ENCODE measurements at regions not wholly inside any gene's neighbourhood (a gene's known extent, or its start where the extent isn't known, plus 50 kb on each side); places are given as distances from the start of the nearest gene placed in this dataset.

- Histone ChIP-seq H3K36me3 (ENCODE audit: control insufficient read depth in 3 of 3, insufficient read depth in 3 of 3, low read length in 3 of 3) (no peaks in the 10 kb centered on the region), H3K9ac (ENCODE audit: low read depth in 1 of 3, low read length in 3 of 3) (no peak overlapping the region), H3K9me3 (ENCODE audit: control insufficient read depth in 3 of 3, low read length in 3 of 3) (no peaks in the 10 kb centered on the region), H3K27me3 (ENCODE audit: control insufficient read depth in 3 of 3, insufficient read depth in 3 of 3, low read length in 3 of 3) (peaks cover 38 to 44% (median 41%) of the 10 kb centered on the region in 3 donors), H3K4me3 (ENCODE audit: low read length in 3 of 3) (no peak overlapping the region), H3K27ac (ENCODE audit: low read depth, low read length) (no peak overlapping the region), H3K4me1 (ENCODE audit: control insufficient read depth in 3 of 3, insufficient read depth in 3 of 3, low read length in 3 of 3) (peaks cover 0 to 3% (median 0%) of the 10 kb centered on the region in 3 donors)
Observed at GRCh38 chr18:79595876-79596374, 83.7 kb upstream of the CTDP1 start.

DNA sequence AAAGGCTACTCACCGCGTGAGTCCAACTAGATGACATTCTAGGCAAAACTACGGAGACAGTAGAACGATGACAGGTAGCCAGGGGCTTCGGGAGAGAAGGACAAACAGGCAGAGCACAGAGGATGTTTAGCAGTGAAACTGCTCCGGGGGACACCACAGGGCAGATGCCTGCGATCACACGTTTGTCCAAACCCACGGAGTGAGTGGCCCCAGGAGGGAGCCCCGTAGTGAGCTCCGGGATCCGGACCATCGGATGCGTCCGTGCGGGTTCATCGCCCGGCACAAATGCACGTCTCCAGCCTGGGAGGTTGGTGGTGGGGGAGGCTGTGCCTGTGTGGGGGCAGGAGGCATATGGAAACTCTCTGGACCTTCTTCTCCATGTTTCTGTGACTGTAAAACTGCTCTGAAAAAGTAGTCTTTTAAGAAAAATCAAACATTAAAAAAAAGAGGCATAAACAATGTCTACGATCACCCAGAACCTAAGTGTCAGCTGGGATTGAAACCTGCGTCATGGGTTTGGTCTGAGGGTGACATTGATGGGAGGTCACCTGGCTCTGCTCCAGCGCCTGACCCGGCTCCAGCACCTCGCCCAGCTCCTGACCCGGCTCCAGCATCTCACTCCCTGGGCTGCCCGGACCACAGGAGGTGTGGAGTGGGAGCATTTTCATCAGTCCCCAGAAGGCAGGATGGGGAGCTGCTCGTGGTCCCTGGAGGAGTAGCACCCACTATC lies 83.0 kb upstream of the CTDP1 start:
- H3K4me3 ChIP-seq (ENCODE audit: low read length in 3 of 3): no peak overlapping the region
- H3K27ac ChIP-seq (ENCODE audit: low read depth, low read length): no peak overlapping the region
- no peaks in the 10 kb centered on the region for H3K36me3 ChIP-seq (ENCODE audit: control insufficient read depth in 3 of 3, insufficient read depth in 3 of 3, low read length in 3 of 3)
- no peak overlapping the region for H3K9ac ChIP-seq (ENCODE audit: low read depth in 1 of 3, low read length in 3 of 3)
- peaks cover 38 to 42% (median 40%) of the 10 kb centered on the region in 3 donors for H3K27me3 ChIP-seq (ENCODE audit: control insufficient read depth in 3 of 3, insufficient read depth in 3 of 3, low read length in 3 of 3)
- no peaks in the 10 kb centered on the region for H3K9me3 ChIP-seq (ENCODE audit: control insufficient read depth in 3 of 3, low read length in 3 of 3)
- H3K4me1 ChIP-seq (ENCODE audit: control insufficient read depth in 3 of 3, insufficient read depth in 3 of 3, low read length in 3 of 3): peaks cover 0 to 3% (median 0%) of the 10 kb centered on the region in 3 donors

GRCh38 chr18:79597176-79597830 lies 82.3 kb upstream of the CTDP1 start:
- H3K9ac ChIP-seq (ENCODE audit: low read depth in 1 of 3, low read length in 3 of 3): no peak overlapping the region
- H3K4me3 ChIP-seq (ENCODE audit: low read length in 3 of 3): no peak overlapping the region
- H3K4me1 ChIP-seq (ENCODE audit: control insufficient read depth in 3 of 3, insufficient read depth in 3 of 3, low read length in 3 of 3): peaks cover 0 to 3% (median 1%) of the 10 kb centered on the region in 3 donors
- no peak overlapping the region for H3K27ac ChIP-seq (ENCODE audit: low read depth, low read length)
- peaks cover 38 to 42% (median 38%) of the 10 kb centered on the region in 3 donors for H3K27me3 ChIP-seq (ENCODE audit: control insufficient read depth in 3 of 3, insufficient read depth in 3 of 3, low read length in 3 of 3)
- H3K36me3 ChIP-seq (ENCODE audit: control insufficient read depth in 3 of 3, insufficient read depth in 3 of 3, low read length in 3 of 3): no peaks in the 10 kb centered on the region
- H3K9me3 ChIP-seq (ENCODE audit: control insufficient read depth in 3 of 3, low read length in 3 of 3): no peaks in the 10 kb centered on the region

- Histone ChIP-seq H3K4me1 (ENCODE audit: control insufficient read depth in 3 of 3, insufficient read depth in 3 of 3, low read length in 3 of 3) (peaks cover 0 to 5% (median 3%) of the 10 kb centered on the region in 3 donors), H3K36me3 (ENCODE audit: control insufficient read depth in 3 of 3, insufficient read depth in 3 of 3, low read length in 3 of 3) (no peaks in the 10 kb centered on the region), H3K9me3 (ENCODE audit: control insufficient read depth in 3 of 3, low read length in 3 of 3) (no peaks in the 10 kb centered on the region), H3K9ac (ENCODE audit: low read depth in 1 of 3, low read length in 3 of 3) (no peak overlapping the region), H3K27ac (ENCODE audit: low read depth, low read length) (no peak overlapping the region), H3K4me3 (ENCODE audit: low read length in 3 of 3) (no peak overlapping the region), H3K27me3 (ENCODE audit: control insufficient read depth in 3 of 3, insufficient read depth in 3 of 3, low read length in 3 of 3) (peaks cover 38 to 42% (median 38%) of the 10 kb centered on the region in 3 donors)
Observed at GRCh38 chr18:79597831-79598632, 81.6 kb upstream of the CTDP1 start.

DNA sequence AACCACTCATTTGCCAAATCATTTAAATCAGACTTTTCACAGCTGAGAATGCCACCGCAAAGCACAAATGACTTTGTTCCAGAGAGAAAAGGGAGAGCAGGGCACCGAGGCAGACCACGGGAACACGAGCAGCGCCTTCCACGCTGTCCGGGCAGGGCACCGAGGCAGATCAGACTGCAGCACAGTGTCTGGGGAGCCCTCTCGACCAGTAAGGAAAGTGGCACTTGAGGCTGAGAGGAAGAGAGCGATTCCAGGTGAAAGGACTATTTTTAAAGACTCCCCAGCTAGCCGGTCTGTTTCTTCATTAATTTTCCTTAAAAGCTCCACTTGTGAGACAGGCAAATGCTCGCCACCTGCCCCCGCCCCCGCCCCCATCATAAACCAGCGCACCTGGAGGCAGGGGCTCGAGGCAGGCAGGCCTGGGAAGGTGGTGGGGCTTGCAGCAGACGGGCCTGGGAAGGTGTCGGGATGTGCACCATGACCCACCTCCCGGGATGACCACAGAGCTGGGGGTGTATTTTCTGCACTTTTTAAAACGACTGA lies 80.9 kb upstream of the CTDP1 start:
- H3K27me3 ChIP-seq (ENCODE audit: control insufficient read depth in 3 of 3, insufficient read depth in 3 of 3, low read length in 3 of 3): peaks cover 38 to 40% (median 38%) of the 10 kb centered on the region in 3 donors
- H3K36me3 ChIP-seq (ENCODE audit: control insufficient read depth in 3 of 3, insufficient read depth in 3 of 3, low read length in 3 of 3): no peaks in the 10 kb centered on the region
- no peak overlapping the region for H3K9ac ChIP-seq (ENCODE audit: low read depth in 1 of 3, low read length in 3 of 3)

GRCh38 chr18:79599441-79599931 lies 80.1 kb upstream of the CTDP1 start:
- Histone ChIP-seq H3K4me3 (ENCODE audit: low read length in 3 of 3) (no peak overlapping the region), H3K27me3 (ENCODE audit: control insufficient read depth in 3 of 3, insufficient read depth in 3 of 3, low read length in 3 of 3) (peaks cover 36 to 39% (median 38%) of the 10 kb centered on the region in 3 donors), H3K27ac (ENCODE audit: low read depth, low read length) (no peak overlapping the region), H3K36me3 (ENCODE audit: control insufficient read depth in 3 of 3, insufficient read depth in 3 of 3, low read length in 3 of 3) (no peaks in the 10 kb centered on the region), H3K9me3 (ENCODE audit: control insufficient read depth in 3 of 3, low read length in 3 of 3) (no peaks in the 10 kb centered on the region), H3K4me1 (ENCODE audit: control insufficient read depth in 3 of 3, insufficient read depth in 3 of 3, low read length in 3 of 3) (peaks cover 0 to 5% (median 3%) of the 10 kb centered on the region in 3 donors), H3K9ac (ENCODE audit: low read depth in 1 of 3, low read length in 3 of 3) (no peak overlapping the region)

More for the DNA sequence above, 80.9 kb upstream of the CTDP1 start:
- Histone ChIP-seq H3K9me3 (ENCODE audit: control insufficient read depth in 3 of 3, low read length in 3 of 3) (no peaks in the 10 kb centered on the region), H3K4me1 (ENCODE audit: control insufficient read depth in 3 of 3, insufficient read depth in 3 of 3, low read length in 3 of 3) (peaks cover 0 to 5% (median 3%) of the 10 kb centered on the region in 3 donors), H3K27ac (ENCODE audit: low read depth, low read length) (no peak overlapping the region), H3K4me3 (ENCODE audit: low read length in 3 of 3) (no peak overlapping the region)

- H3K4me1 ChIP-seq (ENCODE audit: control insufficient read depth in 3 of 3, insufficient read depth in 3 of 3, low read length in 3 of 3): peaks cover 0 to 5% (median 3%) of the 10 kb centered on the region in 3 donors
Observed at GRCh38 chr18:79600141-79600540, 79.5 kb upstream of the CTDP1 start.

GRCh38 chr18:79600596-79600995 lies 79.0 kb upstream of the CTDP1 start:
- H3K9me3 ChIP-seq (ENCODE audit: control insufficient read depth in 3 of 3, low read length in 3 of 3): no peaks in the 10 kb centered on the region
- peaks cover 35 to 37% (median 35%) of the 10 kb centered on the region in 3 donors for H3K27me3 ChIP-seq (ENCODE audit: control insufficient read depth in 3 of 3, insufficient read depth in 3 of 3, low read length in 3 of 3)
- no peak overlapping the region for H3K4me3 ChIP-seq (ENCODE audit: low read length in 3 of 3)
- no peak overlapping the region for H3K27ac ChIP-seq (ENCODE audit: low read depth, low read length)
- no peak overlapping the region for H3K9ac ChIP-seq (ENCODE audit: low read depth in 1 of 3, low read length in 3 of 3)
- no peaks in the 10 kb centered on the region for H3K36me3 ChIP-seq (ENCODE audit: control insufficient read depth in 3 of 3, insufficient read depth in 3 of 3, low read length in 3 of 3)
- peaks cover 0 to 5% (median 3%) of the 10 kb centered on the region in 3 donors for H3K4me1 ChIP-seq (ENCODE audit: control insufficient read depth in 3 of 3, insufficient read depth in 3 of 3, low read length in 3 of 3)

More at GRCh38 chr18:79600141-79600540, 79.5 kb upstream of the CTDP1 start:
- Histone ChIP-seq H3K9ac (ENCODE audit: low read depth in 1 of 3, low read length in 3 of 3) (no peak overlapping the region), H3K27me3 (ENCODE audit: control insufficient read depth in 3 of 3, insufficient read depth in 3 of 3, low read length in 3 of 3) (peaks cover 35 to 37% (median 35%) of the 10 kb centered on the region in 3 donors), H3K9me3 (ENCODE audit: control insufficient read depth in 3 of 3, low read length in 3 of 3) (no peaks in the 10 kb centered on the region), H3K36me3 (ENCODE audit: control insufficient read depth in 3 of 3, insufficient read depth in 3 of 3, low read length in 3 of 3) (no peaks in the 10 kb centered on the region), H3K4me3 (ENCODE audit: low read length in 3 of 3) (no peak overlapping the region), H3K27ac (ENCODE audit: low read depth, low read length) (no peak overlapping the region)

DNA sequence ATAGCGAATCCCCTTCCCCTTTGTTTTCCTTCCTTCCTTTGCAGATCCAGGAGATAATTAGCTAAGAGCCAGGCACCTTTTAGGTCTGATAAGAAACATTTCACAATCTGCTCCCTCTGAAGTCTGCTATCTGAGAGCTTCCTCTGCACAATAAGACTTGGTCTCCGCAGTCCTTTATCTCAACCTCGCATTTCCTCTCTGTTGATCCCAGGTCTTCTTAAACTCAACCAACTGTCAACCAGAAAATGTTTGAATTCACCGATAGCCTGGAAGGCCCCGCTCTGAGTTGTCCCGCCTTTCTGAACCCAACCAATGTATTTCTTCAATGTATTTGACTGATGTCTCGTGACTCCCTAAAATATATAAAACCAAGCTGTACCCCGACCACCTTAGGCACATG lies 78.4 kb upstream of the CTDP1 start:
- H3K27me3 ChIP-seq (ENCODE audit: control insufficient read depth in 3 of 3, insufficient read depth in 3 of 3, low read length in 3 of 3): peaks cover 32 to 34% (median 33%) of the 10 kb centered on the region in 3 donors
- no peak overlapping the region for H3K4me3 ChIP-seq (ENCODE audit: low read length in 3 of 3)
- H3K9ac ChIP-seq (ENCODE audit: low read depth in 1 of 3, low read length in 3 of 3): no peak overlapping the region
- no peak overlapping the region for H3K27ac ChIP-seq (ENCODE audit: low read depth, low read length)
- no peaks in the 10 kb centered on the region for H3K36me3 ChIP-seq (ENCODE audit: control insufficient read depth in 3 of 3, insufficient read depth in 3 of 3, low read length in 3 of 3)
- H3K4me1 ChIP-seq (ENCODE audit: control insufficient read depth in 3 of 3, insufficient read depth in 3 of 3, low read length in 3 of 3): peaks cover 0 to 5% (median 3%) of the 10 kb centered on the region in 3 donors
- H3K9me3 ChIP-seq (ENCODE audit: control insufficient read depth in 3 of 3, low read length in 3 of 3): no peaks in the 10 kb centered on the region

Data from skeletal muscle tissue (tissue), 3 donors.